GM13976 (cell line): ENCODE measurements at regions not wholly inside any gene's neighbourhood (a gene's known extent, or its start where the extent isn't known, plus 50 kb on each side); places are given as distances from the start of the nearest gene placed in this dataset.
"Not testable (repeated sequence)": the region's sequence is repeated elsewhere in the genome, so short reads cannot be mapped to it uniquely, and the experiment has no call there.

Source experiments
- DNase-seq: peaks from one replicate; pipeline ENCODE4 v3.0.0; 2012; ENCODE audit warnings: low spot score
- in situ Hi-C: fragments of 300-500 bp; cut with MboI; formaldehyde crosslinking; loops from one replicate; pipeline ENCODE4 v1.12.0; 2022; ENCODE audit warnings: low sequenced_read_pairs, mixed read lengths, inconsistent platforms; ENCODE audit not compliant: unreplicated experiment
- TF ChIP-seq, protein P1 (sequence below): IDR thresholded peaks from 2 replicates; pipeline ENCODE4 v1.5.1; 2012; ENCODE audit warnings: borderline replicate concordance, mild to moderate bottlenecking; ENCODE audit not compliant: insufficient read depth; ENCODE audit errors: extremely low read depth, missing control alignments, control extremely low read depth

DNA sequence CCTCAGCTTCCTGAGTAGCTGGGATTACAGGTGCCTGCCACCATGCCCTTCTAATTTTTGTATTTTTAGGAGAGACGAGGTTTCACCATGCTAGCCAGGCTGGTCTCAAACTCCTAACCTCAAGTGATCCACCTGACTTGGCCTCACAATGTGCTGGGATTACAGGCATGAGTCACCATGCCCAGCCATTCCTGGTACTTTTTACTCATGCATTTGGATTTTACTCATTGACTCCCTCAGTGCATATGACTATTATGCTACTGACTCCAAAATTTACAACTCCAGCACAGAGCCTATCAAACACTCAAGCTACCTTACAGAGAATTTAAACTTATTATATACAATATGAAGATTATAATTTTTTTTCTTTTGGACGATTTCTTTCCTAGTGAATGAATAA is 199.9 kb downstream of the CXXC4 start:
- no peak for DNase-seq
- TF ChIP-seq, protein P1, sequence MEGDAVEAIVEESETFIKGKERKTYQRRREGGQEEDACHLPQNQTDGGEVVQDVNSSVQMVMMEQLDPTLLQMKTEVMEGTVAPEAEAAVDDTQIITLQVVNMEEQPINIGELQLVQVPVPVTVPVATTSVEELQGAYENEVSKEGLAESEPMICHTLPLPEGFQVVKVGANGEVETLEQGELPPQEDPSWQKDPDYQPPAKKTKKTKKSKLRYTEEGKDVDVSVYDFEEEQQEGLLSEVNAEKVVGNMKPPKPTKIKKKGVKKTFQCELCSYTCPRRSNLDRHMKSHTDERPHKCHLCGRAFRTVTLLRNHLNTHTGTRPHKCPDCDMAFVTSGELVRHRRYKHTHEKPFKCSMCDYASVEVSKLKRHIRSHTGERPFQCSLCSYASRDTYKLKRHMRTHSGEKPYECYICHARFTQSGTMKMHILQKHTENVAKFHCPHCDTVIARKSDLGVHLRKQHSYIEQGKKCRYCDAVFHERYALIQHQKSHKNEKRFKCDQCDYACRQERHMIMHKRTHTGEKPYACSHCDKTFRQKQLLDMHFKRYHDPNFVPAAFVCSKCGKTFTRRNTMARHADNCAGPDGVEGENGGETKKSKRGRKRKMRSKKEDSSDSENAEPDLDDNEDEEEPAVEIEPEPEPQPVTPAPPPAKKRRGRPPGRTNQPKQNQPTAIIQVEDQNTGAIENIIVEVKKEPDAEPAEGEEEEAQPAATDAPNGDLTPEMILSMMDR: no peak
- in situ Hi-C loops: no loop called here

DNA sequence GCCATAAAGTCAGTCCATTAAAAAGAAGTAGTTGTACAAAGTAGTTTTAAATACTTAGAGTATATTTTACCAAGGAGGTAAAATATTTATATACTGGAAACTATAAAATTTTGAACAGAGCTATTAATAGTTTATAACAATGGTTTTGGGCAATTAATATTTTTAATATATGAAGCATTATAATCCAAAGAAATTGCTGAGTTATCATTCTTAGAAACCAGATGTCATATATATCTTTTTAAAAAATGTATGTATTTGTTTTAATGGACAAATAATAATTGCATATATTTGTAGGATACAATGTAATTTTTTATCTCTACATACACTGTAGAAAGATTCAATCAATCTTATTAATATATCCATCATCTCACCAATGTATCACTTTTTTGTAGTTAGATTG is 207.8 kb downstream of the CXXC4 start:
- DNase-seq: no peak
- in situ Hi-C loops: no loop called here
- TF ChIP-seq, protein P1: no peak

DNA sequence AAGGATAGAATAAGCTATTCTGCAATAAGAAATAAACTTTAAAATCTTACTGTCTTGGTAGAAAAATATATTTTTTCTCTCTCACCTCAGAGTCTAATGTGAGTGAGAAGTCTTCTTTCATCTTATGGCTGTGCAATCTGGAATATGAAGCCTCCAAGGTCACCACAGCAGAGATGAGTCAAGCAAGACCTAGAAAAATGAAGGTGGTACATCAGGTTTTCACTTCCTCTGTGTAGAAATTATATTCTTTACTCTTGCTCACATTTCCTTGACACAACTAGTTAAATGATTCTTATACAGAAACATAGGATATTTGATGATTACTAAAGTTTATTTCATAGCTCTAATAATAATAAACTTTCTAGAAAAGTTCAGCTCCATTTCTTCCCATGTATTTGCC is 211.4 kb downstream of the CXXC4 start:
- TF ChIP-seq, protein P1: no peak
- DNase-seq: no peak
- in situ Hi-C loops: no loop called here

DNA sequence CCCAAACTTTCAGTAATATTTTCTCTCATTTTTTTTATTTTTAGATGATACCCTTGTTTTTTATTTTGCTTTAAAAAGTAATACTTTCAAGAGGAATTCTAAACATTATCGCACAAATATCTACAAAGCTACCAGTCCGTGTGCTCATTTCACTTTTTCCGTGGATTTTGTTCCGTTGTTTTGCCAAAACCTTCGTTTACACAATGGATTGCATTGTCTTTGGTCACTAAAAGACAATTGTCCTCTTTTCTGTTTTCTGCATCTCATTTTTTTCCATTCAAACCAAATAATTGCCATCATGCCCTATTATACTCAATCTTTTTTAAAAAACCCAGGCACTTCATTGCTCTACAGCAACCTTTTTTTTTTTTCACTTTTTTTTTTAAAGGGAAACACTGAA is 214.9 kb downstream of the CXXC4 start:
- TF ChIP-seq, protein P1: no peak
- DNase-seq: no peak
- in situ Hi-C loops: no loop called here

DNA sequence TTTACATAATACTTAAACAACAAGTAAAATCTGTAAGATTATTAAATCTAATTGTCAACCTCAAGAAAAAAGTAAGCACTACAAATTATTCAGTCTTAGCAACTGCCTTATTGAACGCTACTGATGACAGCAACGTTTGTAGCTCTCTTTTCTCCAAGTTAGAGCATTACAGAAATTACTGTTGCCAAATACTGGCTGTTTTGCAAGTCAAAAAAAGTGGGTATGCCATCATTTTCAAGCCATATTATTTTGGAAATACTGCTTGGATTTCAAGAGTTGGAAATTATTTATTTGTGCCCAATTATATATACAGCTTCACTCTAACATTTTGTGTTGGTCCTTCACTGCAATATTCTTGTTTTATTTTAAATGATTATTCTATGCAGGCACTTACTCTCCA is 221.7 kb downstream of the CXXC4 start:
- in situ Hi-C loops: no loop called here
- no peak for DNase-seq
- TF ChIP-seq, protein P1: no peak

DNA sequence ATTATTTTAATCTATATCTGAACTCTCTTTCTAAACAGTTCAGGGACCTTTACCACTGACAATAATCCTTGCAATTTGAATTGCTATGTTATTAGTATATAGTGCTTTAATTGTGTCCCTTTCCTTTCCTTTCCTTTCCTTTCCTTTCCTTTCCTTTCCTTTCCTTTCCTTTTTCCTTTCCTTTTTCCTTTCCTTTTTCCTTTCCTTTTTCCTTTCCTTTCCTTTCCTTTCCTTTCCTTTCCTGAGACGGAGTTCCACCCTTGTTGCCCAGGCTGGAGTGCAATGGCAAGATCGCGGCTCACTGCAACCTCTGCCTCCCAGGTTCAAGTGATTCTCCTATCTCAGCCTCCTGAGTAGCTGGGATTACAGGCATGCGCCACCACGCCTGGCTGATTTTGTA is 225.1 kb downstream of the CXXC4 start:
- in situ Hi-C loops: not testable (repeated sequence)

DNA sequence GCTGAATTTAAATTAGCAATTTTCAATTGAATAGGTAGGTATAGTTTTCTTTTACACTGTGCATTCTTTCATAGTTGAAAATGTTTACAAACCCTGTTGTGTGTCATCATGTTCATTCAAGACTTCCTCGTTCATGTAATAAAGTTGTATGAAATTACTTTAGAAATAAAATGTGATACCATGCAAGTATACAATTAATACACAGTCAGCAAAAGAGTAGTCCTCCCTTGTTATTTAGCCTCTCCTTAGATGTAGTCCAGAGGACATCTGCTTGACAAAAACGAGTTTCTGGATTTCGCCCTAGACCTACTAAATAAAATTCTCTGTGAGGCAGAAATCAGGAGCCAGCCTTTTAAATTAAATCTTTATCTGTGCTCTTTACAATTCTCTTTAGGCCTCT is 231.6 kb downstream of the CXXC4 start:
- in situ Hi-C loops: no loop called here
- DNase-seq: no peak
- TF ChIP-seq, protein P1: no peak

More for the DNA sequence above, 225.1 kb downstream of the CXXC4 start:
- DNase-seq: not testable (repeated sequence)

DNA sequence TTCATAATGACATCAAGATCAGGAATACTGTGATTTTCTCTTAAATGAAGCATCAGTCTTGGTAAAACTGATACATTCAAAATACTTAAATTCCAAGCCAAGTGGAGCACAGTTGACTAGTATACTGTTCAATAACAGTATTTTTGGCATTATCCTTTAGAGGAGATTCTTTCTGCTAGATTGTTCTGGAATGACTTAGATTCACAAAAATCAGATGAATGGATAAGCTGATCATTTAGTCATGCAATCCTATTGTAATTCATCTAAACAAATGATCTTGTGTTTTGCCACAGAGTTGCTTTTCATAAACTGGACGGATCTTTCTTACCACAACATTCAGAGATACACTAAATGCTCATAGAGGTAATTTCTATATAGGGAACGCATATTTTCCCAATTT is 232.0 kb downstream of the CXXC4 start:
- in situ Hi-C loops: no loop called here
- TF ChIP-seq, protein P1: no peak
- no peak for DNase-seq
